Esophagus squamous epithelium (tissue), 5 donors: ENCODE measurements at regions not wholly inside any gene's neighbourhood (a gene's known extent, or its start where the extent isn't known, plus 50 kb on each side); places are given as distances from the start of the nearest gene placed in this dataset.
"Not testable (repeated sequence)": the region's sequence is repeated elsewhere in the genome, so short reads cannot be mapped to it uniquely, and the experiment has no call there.

Source experiments
- DNase-seq: peaks from one replicate; lab custom pipeline; 2025; lab: John Stamatoyannopoulos, UW
- H3K27ac ChIP-seq, 4 donors: fragments of 200-600 bp; sonication (generic); one replicate each; pipeline ENCODE4 v1.5.1; 2016 to 2019; ENCODE audit warnings: mild to moderate bottlenecking in 1 of 4
- H3K27me3 ChIP-seq, 4 donors: fragments of 200-600 bp; sonication (generic); 1 replicate in 3 of 4; 2 replicates in 1 of 4; pipeline versions ENCODE4 v1.5.1 to v1.6.0; 2017 to 2021; ENCODE audit warnings: antibody characterized with exemption in 1 of 4
- H3K36me3 ChIP-seq, 3 donors: fragments of 200-600 bp; sonication (generic); one replicate each; pipeline ENCODE4 v1.5.1; 2016 to 2019
- H3K4me1 ChIP-seq, 3 donors: fragments of 200-600 bp; sonication (generic); one replicate each; pipeline ENCODE4 v1.5.1; 2017 to 2019
- H3K4me3 ChIP-seq, 4 donors: fragments of 200-600 bp; sonication (generic); 1 replicate in 3 of 4; 2 replicates in 1 of 4; pipeline ENCODE4 v1.5.1; 2016 to 2019; ENCODE audit warnings: mild to moderate bottlenecking in 2 of 4, moderate library complexity in 1 of 4
- H3K9me3 ChIP-seq, 3 donors: fragments of 200-600 bp; sonication (generic); one replicate each; pipeline ENCODE4 v1.5.1; 2016 to 2019
- POLR2A ChIP-seq, 4 donors: fragments of 450-650 bp; IDR thresholded peaks; one replicate each; pipeline ENCODE4 v1.6.1; 2017; ENCODE audit warnings: antibody characterized with exemption in 4 of 4, mild to moderate bottlenecking in 4 of 4, moderate library complexity in 3 of 4
- WGBS, 2 donors: methylation state at CpG; one replicate each; pipeline ENCODE4 v1.1.5; 2018; 5-methylcytosine and 5-hydroxymethylcytosine counted together
- intact Hi-C: fragments of 100-400 bp; cut with DNase I; formaldehyde crosslinking; loops from one replicate; pipeline ENCODE4 v1.15.0; 2022
- TF ChIP-seq, protein P1 (sequence below), 6 experiments: fragments of 450-650 bp in 4 of 6; fragments of 200-600 bp in 2 of 6; sonication (generic) in 2 of 6; IDR thresholded peaks; one replicate each; pipeline ENCODE4 v1.5.1; 2016 to 2019; ENCODE audit warnings: antibody characterized with exemption in 6 of 6, mild to moderate bottlenecking in 4 of 6, moderate library complexity in 4 of 6
- donor health status: DM: yes; HTN: yes; CAD: no.

DNA sequence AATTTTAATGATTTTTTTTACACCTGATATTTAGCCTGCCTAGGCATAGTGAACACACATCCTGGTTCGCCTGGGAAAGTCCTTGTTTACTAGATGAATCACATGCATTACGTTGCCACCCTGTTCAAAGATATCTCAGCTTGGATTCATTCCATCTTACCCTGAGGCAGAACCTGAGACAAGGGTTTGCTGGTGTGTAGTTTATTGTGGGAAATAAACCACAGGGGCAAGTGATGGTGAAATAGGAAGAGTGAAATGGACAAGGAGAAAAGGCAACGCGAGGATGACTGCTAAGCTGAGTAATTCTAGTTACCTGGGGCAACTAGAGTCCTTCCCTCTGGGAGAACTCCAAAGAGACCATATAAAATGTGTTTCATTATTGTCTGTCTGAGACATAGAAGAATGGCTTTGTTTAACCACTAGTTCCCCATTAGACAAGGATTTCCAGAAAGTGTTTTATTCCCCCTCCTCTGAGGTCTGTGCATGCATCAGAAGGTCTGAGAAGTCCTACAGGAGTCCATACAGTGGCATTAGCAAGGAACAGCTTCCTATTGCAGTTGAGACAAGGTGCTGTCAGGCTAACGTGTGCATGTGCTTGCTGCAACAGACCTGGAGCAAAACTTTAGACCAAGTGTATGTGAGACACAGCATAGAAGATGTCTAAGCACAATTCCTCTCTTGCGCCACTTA is 797.3 kb upstream of the FRG1 start:
- no peak for DNase-seq
- intact Hi-C loops, result no loop called here
- H3K27ac ChIP-seq, result no peak overlapping the region

GRCh38 chr4:189147005-189147929 is 793.4 kb upstream of the FRG1 start:
- no peak for DNase-seq
- H3K36me3 ChIP-seq, result no peaks in the 10 kb centered on the region
- TF ChIP-seq, protein P1, sequence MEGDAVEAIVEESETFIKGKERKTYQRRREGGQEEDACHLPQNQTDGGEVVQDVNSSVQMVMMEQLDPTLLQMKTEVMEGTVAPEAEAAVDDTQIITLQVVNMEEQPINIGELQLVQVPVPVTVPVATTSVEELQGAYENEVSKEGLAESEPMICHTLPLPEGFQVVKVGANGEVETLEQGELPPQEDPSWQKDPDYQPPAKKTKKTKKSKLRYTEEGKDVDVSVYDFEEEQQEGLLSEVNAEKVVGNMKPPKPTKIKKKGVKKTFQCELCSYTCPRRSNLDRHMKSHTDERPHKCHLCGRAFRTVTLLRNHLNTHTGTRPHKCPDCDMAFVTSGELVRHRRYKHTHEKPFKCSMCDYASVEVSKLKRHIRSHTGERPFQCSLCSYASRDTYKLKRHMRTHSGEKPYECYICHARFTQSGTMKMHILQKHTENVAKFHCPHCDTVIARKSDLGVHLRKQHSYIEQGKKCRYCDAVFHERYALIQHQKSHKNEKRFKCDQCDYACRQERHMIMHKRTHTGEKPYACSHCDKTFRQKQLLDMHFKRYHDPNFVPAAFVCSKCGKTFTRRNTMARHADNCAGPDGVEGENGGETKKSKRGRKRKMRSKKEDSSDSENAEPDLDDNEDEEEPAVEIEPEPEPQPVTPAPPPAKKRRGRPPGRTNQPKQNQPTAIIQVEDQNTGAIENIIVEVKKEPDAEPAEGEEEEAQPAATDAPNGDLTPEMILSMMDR (IDR thresholded peaks at IDR 0.05), result no peak
- TF ChIP-seq POLR2A (IDR thresholded peaks at IDR 0.05), result no peak
- peaks cover 0 to 7% (median 5%) of the 10 kb centered on the region in 3 donors for H3K9me3 ChIP-seq
- no peak overlapping the region for H3K27ac ChIP-seq
- peaks cover 0 to 18% (median 0%) of the 10 kb centered on the region in 3 donors for H3K4me1 ChIP-seq
- peaks cover 0 to 19% (median 0%) of the 10 kb centered on the region in 4 donors for H3K27me3 ChIP-seq
- intact Hi-C loops, result no loop called here
- 48 to 57% methylated on average over 21 to 23 of the region's 24 CpGs for WGBS, 2 donors
- H3K4me3 ChIP-seq, result no peak overlapping the region

More for the DNA sequence above, 797.3 kb upstream of the FRG1 start:
- Histone ChIP-seq H3K4me3 (no peak overlapping the region), H3K9me3 (no peaks in the 10 kb centered on the region), H3K36me3 (no peaks in the 10 kb centered on the region), H3K4me1 (peaks cover 0 to 18% (median 0%) of the 10 kb centered on the region in 3 donors), H3K27me3 (peaks cover 0 to 19% (median 0%) of the 10 kb centered on the region in 4 donors)
- WGBS, 2 donors, result 33 to 50% methylated on average over 6 of the region's 6 CpGs
- TF ChIP-seq, protein P1 (IDR thresholded peaks at IDR 0.05), result no peak
- no peak for TF ChIP-seq POLR2A (IDR thresholded peaks at IDR 0.05)

DNA sequence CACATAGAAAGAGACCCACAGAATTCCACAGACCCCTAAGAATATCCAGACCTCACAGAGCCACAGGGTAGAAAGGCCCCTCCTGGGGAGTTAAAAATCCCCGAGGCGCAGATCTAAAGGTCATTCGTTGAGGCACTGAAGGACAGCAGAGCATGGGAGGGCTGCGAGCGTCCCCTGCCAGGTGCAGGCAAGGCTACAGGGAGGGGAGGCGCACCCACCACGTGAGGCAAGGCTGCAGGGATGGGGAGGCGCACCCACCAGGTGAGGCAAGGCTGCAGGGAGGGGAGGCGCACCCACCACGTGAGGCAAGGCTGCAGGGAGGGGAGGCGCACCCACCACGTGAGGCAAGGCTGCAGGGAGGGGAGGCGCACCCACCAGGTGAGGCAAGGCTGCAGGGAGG is 785.6 kb upstream of the FRG1 start:
- H3K27me3 ChIP-seq, H3K4me3 ChIP-seq, DNase-seq, H3K36me3 ChIP-seq, H3K9me3 ChIP-seq, H3K27ac ChIP-seq, H3K4me1 ChIP-seq, intact Hi-C loops: not testable (repeated sequence)
- 77% methylated on average over 7 of the region's 13 CpGs; no CpG with 5 or more reads in 1 of the 2 donors for WGBS, 2 donors

GRCh38 chr4:189162073-189162789 is 778.4 kb upstream of the FRG1 start:
- Histone ChIP-seq H3K9me3 (no peaks in the 10 kb centered on the region), H3K27ac (no peak overlapping the region), H3K4me1 (no peaks in the 10 kb centered on the region), H3K4me3 (no peak overlapping the region), H3K36me3 (no peaks in the 10 kb centered on the region), H3K27me3 (peaks cover 0 to 11% (median 0%) of the 10 kb centered on the region in 4 donors)
- intact Hi-C loops, result no loop called here
- DNase-seq, result no peak
- WGBS, 2 donors, result 60 to 76% methylated on average over 7 of the region's 7 CpGs
- TF ChIP-seq, protein P1 (IDR thresholded peaks at IDR 0.05), result no peak
- TF ChIP-seq POLR2A (IDR thresholded peaks at IDR 0.05), result no peak

DNA sequence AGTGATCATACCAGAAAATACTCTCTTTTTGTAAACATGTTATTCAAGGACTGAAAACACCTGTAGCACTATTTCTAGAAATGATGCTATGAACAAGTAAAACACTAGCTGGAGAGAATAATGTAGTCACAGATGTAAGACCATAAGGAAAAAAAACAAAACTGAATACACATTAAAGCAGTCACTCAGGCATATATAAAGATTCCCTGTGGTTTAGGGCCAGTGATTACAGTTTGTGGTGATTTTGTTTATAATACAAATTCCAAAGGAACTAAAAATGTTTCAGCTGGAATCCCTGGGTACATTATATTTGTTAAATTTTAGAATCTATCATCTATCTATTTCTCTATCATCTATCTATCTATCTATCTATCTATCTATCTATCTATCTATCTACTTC is 777.8 kb upstream of the FRG1 start:
- no peak for DNase-seq
- no peak for TF ChIP-seq POLR2A (IDR thresholded peaks at IDR 0.05)
- TF ChIP-seq, protein P1 (IDR thresholded peaks at IDR 0.05), result no peak
- H3K4me3 ChIP-seq, result no peak overlapping the region

More for the DNA sequence above, 777.8 kb upstream of the FRG1 start:
- no peaks in the 10 kb centered on the region for H3K36me3 ChIP-seq
- intact Hi-C loops, result no loop called here
- no peak overlapping the region for H3K27ac ChIP-seq
- no peaks in the 10 kb centered on the region for H3K4me1 ChIP-seq
- H3K27me3 ChIP-seq, result peaks cover 0 to 11% (median 0%) of the 10 kb centered on the region in 4 donors
- H3K9me3 ChIP-seq, result no peaks in the 10 kb centered on the region
